GM23338 (cell line): ENCODE measurements at regions not wholly inside any gene's neighbourhood (a gene's known extent, or its start where the extent isn't known, plus 50 kb on each side); places are given as distances from the start of the nearest gene placed in this dataset.

Experiments
- ATAC-seq: fragments of 200-7000 bp; cut with Tn5 transposase; 3 replicates; pipeline ENCODE4 v1.9.1; 2020
- DNase-seq: peaks from one replicate; pipeline ENCODE4 v3.0.0-alpha.2; 2015; ENCODE audit warnings: low spot score
- H2AFZ ChIP-seq: fragments of 200-600 bp; sonication (generic); 2 replicates; pipeline ENCODE4 v1.8.0; 2016; ENCODE audit warnings: antibody characterized with exemption, mild to moderate bottlenecking, moderate library complexity
- H3F3A ChIP-seq: fragments of 200-600 bp; sonication (generic); replicated peaks from 2 replicates; pipeline ENCODE4 v1.8.0; 2017; ENCODE audit warnings: antibody characterized with exemption, mixed run types, low read depth
- H3K27ac ChIP-seq: fragments of 200-600 bp; sonication (generic); 2 replicates; pipeline ENCODE4 v1.6.1; 2016; ENCODE audit warnings: low read depth
- H3K27me3 ChIP-seq: fragments of 200-600 bp; sonication (generic); 2 replicates; pipeline ENCODE4 v1.8.0; 2016; ENCODE audit warnings: mild to moderate bottlenecking, mixed run types, moderate library complexity; ENCODE audit not compliant: insufficient read depth
- H3K36me3 ChIP-seq: fragments of 200-600 bp; sonication (generic); 2 replicates; pipeline ENCODE4 v1.8.0; 2016; ENCODE audit warnings: mild to moderate bottlenecking; ENCODE audit not compliant: insufficient read depth
- H3K4me1 ChIP-seq: fragments of 200-600 bp; sonication (generic); 2 replicates; pipeline ENCODE4 v1.8.0; 2016; ENCODE audit warnings: mild to moderate bottlenecking, moderate library complexity; ENCODE audit not compliant: insufficient read depth
- H3K4me2 ChIP-seq: fragments of 200-600 bp; sonication (generic); 2 replicates; pipeline ENCODE4 v1.7.1; 2017; ENCODE audit warnings: mixed run types
- H3K4me3 ChIP-seq: fragments of 200-600 bp; sonication (generic); 2 replicates; pipeline ENCODE4 v1.6.1; 2016; ENCODE audit warnings: mixed run types
- H3K79me2 ChIP-seq: fragments of 200-600 bp; sonication (generic); replicated peaks from 2 replicates; pipeline ENCODE4 v1.8.0; 2017; ENCODE audit warnings: mild to moderate bottlenecking; ENCODE audit not compliant: insufficient read depth
- H3K9me2 ChIP-seq: fragments of 200-600 bp; sonication (generic); 2 replicates; pipeline ENCODE4 v1.8.0; 2017; ENCODE audit not compliant: insufficient read depth
- H4K20me1 ChIP-seq: fragments of 200-600 bp; sonication (generic); replicated peaks from 2 replicates; pipeline ENCODE4 v1.8.0; 2017; ENCODE audit warnings: mild to moderate bottlenecking; ENCODE audit not compliant: insufficient read depth
- H3K27ac Mint-ChIP-seq: 2 replicates; pipeline ENCODE4 v1.8.0; 2020; ENCODE audit warnings: inconsistent platforms, mild to moderate bottlenecking, moderate library complexity, mixed read lengths
- H3K27me3 Mint-ChIP-seq: 3 replicates; pipeline ENCODE4 v1.8.0; 2022; ENCODE audit warnings: low read depth, mild to moderate bottlenecking, moderate library complexity, mixed read lengths, inconsistent platforms; ENCODE audit not compliant: insufficient read depth, poor library complexity
- H3K36me3 Mint-ChIP-seq: 3 replicates; pipeline ENCODE4 v1.8.0; 2021; ENCODE audit warnings: low read depth, mild to moderate bottlenecking, inconsistent platforms, moderate library complexity, mixed read lengths
- H3K4me1 Mint-ChIP-seq: 3 replicates; pipeline ENCODE4 v1.8.0; 2020; ENCODE audit warnings: mild to moderate bottlenecking, inconsistent platforms, mixed read lengths
- H3K4me3 Mint-ChIP-seq: 3 replicates; pipeline ENCODE4 v1.8.0; 2021; ENCODE audit warnings: moderate library complexity, mild to moderate bottlenecking, inconsistent platforms, mixed read lengths
- H3K9me3 Mint-ChIP-seq: 3 replicates; pipeline ENCODE4 v1.8.0; 2020; ENCODE audit warnings: moderate library complexity, mild to moderate bottlenecking, inconsistent platforms, mixed read lengths
- CREB1 ChIP-seq: fragments of 250-450 bp; sonication (Bioruptor Pico); IDR thresholded peaks from 2 replicates; pipeline ENCODE4 v1.5.0; 2020; ENCODE audit warnings: low read depth, mild to moderate bottlenecking, moderate library complexity
- CTCF ChIP-seq, 2 experiments: fragments of 200-600 bp in 1 of 2; sonication (generic) in 1 of 2; conservative IDR thresholded peaks; 2 replicates each; pipeline versions ENCODE4 v1.5.1 to v1.6.1; 2016 to 2017; ENCODE audit warnings: antibody characterized with exemption in 2 of 2, low read depth in 2 of 2, mild to moderate bottlenecking in 2 of 2, moderate library complexity in 1 of 2
- ETS1 ChIP-seq: IDR thresholded peaks from 2 replicates; pipeline ENCODE4 v1.6.1; 2016; ENCODE audit warnings: antibody characterized with exemption
- EZH2 ChIP-seq: fragments of 200-600 bp; sonication (generic); IDR thresholded peaks from one replicate; pipeline ENCODE4 v1.8.0; 2017; ENCODE audit warnings: antibody characterized with exemption, mild to moderate bottlenecking, low read depth; ENCODE audit not compliant: unreplicated experiment
- EZH2phosphoT487 ChIP-seq: fragments of 200-600 bp; sonication (generic); IDR thresholded peaks from one replicate; pipeline ENCODE4 v1.8.1; 2018; ENCODE audit warnings: antibody characterized with exemption; ENCODE audit not compliant: unreplicated experiment
- JUNB ChIP-seq: IDR thresholded peaks from one replicate; pipeline ENCODE4 v1.6.1; 2016; ENCODE audit warnings: antibody characterized with exemption; ENCODE audit not compliant: unreplicated experiment
- NANOG ChIP-seq: IDR thresholded peaks from 2 replicates; pipeline ENCODE4 v1.6.1; 2016; ENCODE audit warnings: antibody characterized with exemption, borderline replicate concordance
- POLR2AphosphoS5 ChIP-seq: IDR thresholded peaks from 2 replicates; pipeline ENCODE4 v1.6.1; 2016; ENCODE audit warnings: antibody characterized with exemption, low read depth
- STAT1 ChIP-seq: IDR thresholded peaks from one replicate; pipeline ENCODE4 v1.6.1; 2016; ENCODE audit warnings: antibody characterized with exemption; ENCODE audit not compliant: unreplicated experiment
- ZNF114 ChIP-seq: fragments of 250-450 bp; sonication (Bioruptor Pico); IDR thresholded peaks from 2 replicates; pipeline ENCODE4 v1.5.0; 2020; ENCODE audit warnings: mild to moderate bottlenecking, moderate library complexity
- ZNF331 ChIP-seq: fragments of 250-450 bp; sonication (Bioruptor Pico); IDR thresholded peaks from 2 replicates; pipeline ENCODE4 v1.5.0; 2020; ENCODE audit warnings: low read depth, mild to moderate bottlenecking, moderate library complexity
- ZNF462 ChIP-seq: fragments of 250-450 bp; sonication (Bioruptor Pico); IDR thresholded peaks from 2 replicates; pipeline ENCODE4 v1.5.0; 2020; ENCODE audit warnings: mild to moderate bottlenecking, moderate library complexity
- TF ChIP-seq, protein P1 (sequence below): IDR thresholded peaks from one replicate; pipeline ENCODE4 v1.6.1; 2018; ENCODE audit warnings: antibody characterized with exemption; ENCODE audit not compliant: unreplicated experiment

DNA sequence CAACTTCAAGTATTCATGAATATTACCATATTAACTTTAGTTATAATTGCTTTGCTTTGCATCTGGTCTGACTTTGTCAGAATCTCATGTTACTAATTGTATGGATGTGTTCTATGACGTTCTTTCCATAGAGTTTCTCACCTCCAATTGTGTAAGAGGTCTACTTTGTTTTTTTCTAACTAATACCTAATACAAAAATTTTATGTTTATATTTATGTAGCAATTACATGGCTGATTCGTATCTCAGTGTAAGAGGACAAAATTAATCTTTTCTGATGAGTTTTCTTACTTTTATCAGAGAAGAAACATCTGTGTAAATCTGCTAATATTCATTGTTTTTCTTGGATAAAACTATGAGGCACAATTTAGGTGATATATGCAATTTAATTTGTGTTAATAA lies 224.8 kb upstream of the B3GALT2 start:
- no peak for ATAC-seq
- no peak for DNase-seq
- peaks cover under 1% of the 10 kb centered on the region; the same call in 1 of the 3 replicates for H3K4me1 Mint-ChIP-seq
- H3K9me2 ChIP-seq: no peaks in the 10 kb centered on the region
- no peaks in the 10 kb centered on the region for H3F3A ChIP-seq
- H2AFZ ChIP-seq: no peak overlapping the region
- no peaks in the 10 kb centered on the region for H4K20me1 ChIP-seq
- no peaks in the 10 kb centered on the region for H3K36me3 Mint-ChIP-seq
- no peaks in the 10 kb centered on the region for H3K4me1 ChIP-seq
- H3K9me3 Mint-ChIP-seq: no peaks in the 10 kb centered on the region
- H3K4me3 ChIP-seq: no peak overlapping the region
- no peak overlapping the region for H3K4me2 ChIP-seq
- H3K4me3 Mint-ChIP-seq: no peak overlapping the region
- H3K36me3 ChIP-seq: no peaks in the 10 kb centered on the region
- H3K79me2 ChIP-seq: no peaks in the 10 kb centered on the region
- peaks cover 2% of the 10 kb centered on the region for H3K27me3 Mint-ChIP-seq
- no peak overlapping the region for H3K27ac ChIP-seq
- no peak overlapping the region for H3K27ac Mint-ChIP-seq
- no peaks in the 10 kb centered on the region for H3K27me3 ChIP-seq
- TF ChIP-seq EZH2phosphoT487 (no peak), STAT1 (no peak), ETS1 (no peak), ZNF462 (no peak), POLR2AphosphoS5 (no peak), CREB1 (CRISPR knock-in tag) (no peak), EZH2 (no peak), JUNB (no peak), ZNF114 (no peak), ZNF331 (CRISPR knock-in tag) (no peak), CTCF (conservative IDR thresholded peaks at IDR 0.05; ENCODE audit: low read depth in 2 of 2) (no peak), NANOG (no peak)
- TF ChIP-seq, protein P1, sequence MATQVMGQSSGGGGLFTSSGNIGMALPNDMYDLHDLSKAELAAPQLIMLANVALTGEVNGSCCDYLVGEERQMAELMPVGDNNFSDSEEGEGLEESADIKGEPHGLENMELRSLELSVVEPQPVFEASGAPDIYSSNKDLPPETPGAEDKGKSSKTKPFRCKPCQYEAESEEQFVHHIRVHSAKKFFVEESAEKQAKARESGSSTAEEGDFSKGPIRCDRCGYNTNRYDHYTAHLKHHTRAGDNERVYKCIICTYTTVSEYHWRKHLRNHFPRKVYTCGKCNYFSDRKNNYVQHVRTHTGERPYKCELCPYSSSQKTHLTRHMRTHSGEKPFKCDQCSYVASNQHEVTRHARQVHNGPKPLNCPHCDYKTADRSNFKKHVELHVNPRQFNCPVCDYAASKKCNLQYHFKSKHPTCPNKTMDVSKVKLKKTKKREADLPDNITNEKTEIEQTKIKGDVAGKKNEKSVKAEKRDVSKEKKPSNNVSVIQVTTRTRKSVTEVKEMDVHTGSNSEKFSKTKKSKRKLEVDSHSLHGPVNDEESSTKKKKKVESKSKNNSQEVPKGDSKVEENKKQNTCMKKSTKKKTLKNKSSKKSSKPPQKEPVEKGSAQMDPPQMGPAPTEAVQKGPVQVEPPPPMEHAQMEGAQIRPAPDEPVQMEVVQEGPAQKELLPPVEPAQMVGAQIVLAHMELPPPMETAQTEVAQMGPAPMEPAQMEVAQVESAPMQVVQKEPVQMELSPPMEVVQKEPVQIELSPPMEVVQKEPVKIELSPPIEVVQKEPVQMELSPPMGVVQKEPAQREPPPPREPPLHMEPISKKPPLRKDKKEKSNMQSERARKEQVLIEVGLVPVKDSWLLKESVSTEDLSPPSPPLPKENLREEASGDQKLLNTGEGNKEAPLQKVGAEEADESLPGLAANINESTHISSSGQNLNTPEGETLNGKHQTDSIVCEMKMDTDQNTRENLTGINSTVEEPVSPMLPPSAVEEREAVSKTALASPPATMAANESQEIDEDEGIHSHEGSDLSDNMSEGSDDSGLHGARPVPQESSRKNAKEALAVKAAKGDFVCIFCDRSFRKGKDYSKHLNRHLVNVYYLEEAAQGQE: no peak
